Transverse colon (tissue), 3 donors: ENCODE measurements at regions not wholly inside any gene's neighbourhood (a gene's known extent, or its start where the extent isn't known, plus 50 kb on each side); places are given as distances from the start of the nearest gene placed in this dataset.

Source experiments
- CTCF ChIP-seq, 5 experiments: fragments of 200-600 bp in 3 of 5; fragments of 450-650 bp in 2 of 5; sonication (generic) in 3 of 5; IDR thresholded peaks; 1 replicate in 2 of 5; 2 replicates in 3 of 5; pipeline ENCODE4 v1.5.1; 2016 to 2017; ENCODE audit warnings: antibody characterized with exemption in 5 of 5, inconsistent platforms in 3 of 5, mild to moderate bottlenecking in 2 of 5, moderate library complexity in 1 of 5
- EP300 ChIP-seq: sonication (generic); formaldehyde crosslinking; IDR thresholded peaks from one replicate; pipeline ENCODE4 v1.6.1; 2017; ENCODE audit warnings: antibody characterized with exemption, low read depth
- POLR2A ChIP-seq: fragments of 450-650 bp; IDR thresholded peaks from one replicate; pipeline ENCODE4 v1.6.1; 2016; ENCODE audit warnings: antibody characterized with exemption, mild to moderate bottlenecking, moderate library complexity

- no peak for TF ChIP-seq CTCF (IDR thresholded peaks at IDR 0.05)
- TF ChIP-seq EP300 = no peak
- no peak for TF ChIP-seq POLR2A
Measured at GRCh38 chr2:19556648-19557047, 198.2 kb upstream of the OSR1 start.
